H1 (cell line): ENCODE measurements at regions not wholly inside any gene's neighbourhood (a gene's known extent, or its start where the extent isn't known, plus 50 kb on each side); places are given as distances from the start of the nearest gene placed in this dataset.

Experiments
- CTCF ChIA-PET: fragments of 300-600 bp; sonication (Branson Sonifier 250); formaldehyde crosslinking; loops from one replicate; lab custom pipeline; 2021; ENCODE audit not compliant: partially characterized antibody; lab: Charles Lee
- POLR2A ChIA-PET: fragments of 300-600 bp; sonication (Branson Sonifier 250); formaldehyde crosslinking; loops from one replicate; lab custom pipeline; 2021; ENCODE audit warnings: inconsistent platforms; ENCODE audit not compliant: partially characterized antibody; lab: Charles Lee
- DNase-seq, 2 experiments: peaks; one replicate each; pipeline versions ENCODE4 v3.0.0 to v3.0.0-alpha.2; 2010 to 2022; ENCODE audit warnings: low spot score in 2 of 2, low read depth in 1 of 2, mixed read lengths in 1 of 2
- FAIRE-seq: peaks from 2 replicates; lab custom pipeline; 2011; peaks lifted over from hg19 to GRCh38; lab: Jason Lieb, UNC
- H2AFZ ChIP-seq: 2 replicates; pipeline ENCODE4 v1.8.1; 2012; ENCODE audit warnings: low read length, inconsistent platforms
- H2AK5ac ChIP-seq: 2 replicates; pipeline ENCODE4 v1.6.1; 2013; ENCODE audit warnings: low read depth, low read length
- H2BK120ac ChIP-seq: replicated peaks from 2 replicates; pipeline ENCODE3; 2013; ENCODE audit warnings: low read depth, low read length, inconsistent platforms
- H2BK12ac ChIP-seq: 2 replicates; pipeline ENCODE4 v1.6.1; 2013; ENCODE audit warnings: low read depth, low read length
- H2BK15ac ChIP-seq: 2 replicates; pipeline ENCODE4 v1.6.1; 2013; ENCODE audit warnings: low read length
- H2BK20ac ChIP-seq: 2 replicates; pipeline ENCODE4 v1.6.1; 2013; ENCODE audit warnings: low read length
- H2BK5ac ChIP-seq: 2 replicates; pipeline ENCODE4 v1.6.1; 2013; ENCODE audit warnings: low read depth, low read length
- H3K14ac ChIP-seq: 2 replicates; pipeline ENCODE4 v1.6.1; 2013; ENCODE audit warnings: inconsistent platforms; ENCODE audit not compliant: insufficient read length
- H3K18ac ChIP-seq: 2 replicates; pipeline ENCODE4 v1.6.1; 2013; ENCODE audit warnings: low read length; ENCODE audit errors: extremely low read depth
- H3K23ac ChIP-seq: 2 replicates; pipeline ENCODE4 v1.6.1; 2013; ENCODE audit warnings: inconsistent platforms; ENCODE audit not compliant: insufficient read length
- H3K23me2 ChIP-seq: 2 replicates; pipeline ENCODE4 v1.6.1; 2013; ENCODE audit warnings: low read depth, low read length
- H3K27ac ChIP-seq: 2 replicates; pipeline ENCODE4 v1.6.1; 2011; ENCODE audit warnings: low read depth, low read length, inconsistent platforms
- H3K27me3 ChIP-seq, 4 experiments: replicated peaks in 1 of 4; 1 replicate in 1 of 4; 2 replicates in 3 of 4; pipeline versions ENCODE4 v1.6.1 to v1.8.1; 2011 to 2013; ENCODE audit warnings: low read length in 3 of 4, mild to moderate bottlenecking in 3 of 4, inconsistent platforms in 2 of 4, mixed read lengths in 2 of 4, moderate library complexity in 1 of 4; ENCODE audit not compliant: control insufficient read depth in 3 of 4, insufficient read depth in 3 of 4; ENCODE audit errors: extremely low read depth in 1 of 4
- H3K36me3 ChIP-seq, 4 experiments: 2 replicates each; pipeline versions ENCODE4 v1.6.1 to v1.8.1; 2011 to 2013; ENCODE audit warnings: mild to moderate bottlenecking in 4 of 4, low read length in 3 of 4, moderate library complexity in 2 of 4, control low read depth in 1 of 4, inconsistent platforms in 1 of 4; ENCODE audit not compliant: insufficient read depth in 4 of 4, control insufficient read depth in 2 of 4
- H3K4ac ChIP-seq: replicated peaks from 2 replicates; pipeline ENCODE3; 2013; ENCODE audit warnings: low read length, low read depth, mixed read lengths, inconsistent platforms; ENCODE audit not compliant: insufficient read length
- H3K4me1 ChIP-seq, 4 experiments: replicated peaks in 1 of 4; 1 replicate in 1 of 4; 2 replicates in 3 of 4; pipeline versions ENCODE4 v1.6.1 to v1.8.1; 2011 to 2013; ENCODE audit warnings: low read length in 3 of 4, inconsistent platforms in 2 of 4, mixed read lengths in 1 of 4; ENCODE audit not compliant: insufficient read depth in 4 of 4, control insufficient read depth in 3 of 4
- H3K4me2 ChIP-seq, 2 experiments: 2 replicates each; pipeline versions ENCODE4 v1.6.1 to v1.8.1; 2011 to 2013; ENCODE audit warnings: low read depth in 2 of 2, low read length in 2 of 2, control low read depth in 1 of 2, inconsistent platforms in 1 of 2, mild to moderate bottlenecking in 1 of 2; ENCODE audit not compliant: insufficient read depth in 1 of 2
- H3K4me3 ChIP-seq, 4 experiments: fragments of 200-600, 300-600 bp in 1 of 4; sonication (generic), shearing (Covaris generic), sonication (Bioruptor Twin) in 1 of 4; 2 replicates each; pipeline versions ENCODE4 v1.5.1 to v1.8.1; 2011 to 2016; ENCODE audit warnings: low read length in 4 of 4, low read depth in 3 of 4, control low read depth in 2 of 4, inconsistent platforms in 2 of 4, mild to moderate bottlenecking in 2 of 4, mixed read lengths in 1 of 4, moderate library complexity in 1 of 4; ENCODE audit not compliant: insufficient read depth in 2 of 4; ENCODE audit errors: extremely low read depth in 1 of 4
- H3K56ac ChIP-seq: replicated peaks from 2 replicates; pipeline ENCODE3; 2013; ENCODE audit warnings: low read depth, mild to moderate bottlenecking, mixed read lengths, low read length, inconsistent platforms; ENCODE audit not compliant: insufficient read length
- H3K79me1 ChIP-seq: 2 replicates; pipeline ENCODE4 v1.6.1; 2013; ENCODE audit warnings: low read depth, low read length, control low read depth
- H3K79me2 ChIP-seq, 2 experiments: 2 replicates each; pipeline versions ENCODE4 v1.6.1 to v1.8.1; 2012 to 2013; ENCODE audit warnings: low read length in 2 of 2, mild to moderate bottlenecking in 2 of 2, inconsistent platforms in 1 of 2; ENCODE audit not compliant: insufficient read depth in 2 of 2, control insufficient read depth in 1 of 2
- H3K9ac ChIP-seq, 4 experiments: replicated peaks in 1 of 4; 1 replicate in 1 of 4; 2 replicates in 3 of 4; pipeline versions ENCODE4 v1.6.1 to v1.8.1; 2011 to 2013; ENCODE audit warnings: low read depth in 3 of 4, low read length in 3 of 4, control low read depth in 2 of 4, mild to moderate bottlenecking in 2 of 4, moderate library complexity in 2 of 4, inconsistent platforms in 1 of 4; ENCODE audit errors: extremely low read depth in 1 of 4
- H3K9me3 ChIP-seq, 2 experiments: 2 replicates each; pipeline versions ENCODE4 v1.6.1 to v1.8.1; 2012 to 2013; ENCODE audit warnings: mild to moderate bottlenecking in 2 of 2, moderate library complexity in 2 of 2, control low read depth in 1 of 2, inconsistent platforms in 1 of 2, low read depth in 1 of 2, low read length in 1 of 2, mixed read lengths in 1 of 2; ENCODE audit not compliant: insufficient read depth in 2 of 2
- H4K20me1 ChIP-seq, 2 experiments: replicated peaks in 1 of 2; 2 replicates each; pipeline versions ENCODE3 to v1.8.1; 2011 to 2013; ENCODE audit warnings: inconsistent platforms in 2 of 2, low read length in 2 of 2, mild to moderate bottlenecking in 1 of 2; ENCODE audit not compliant: insufficient read depth in 2 of 2, control insufficient read depth in 1 of 2
- H4K5ac ChIP-seq: 2 replicates; pipeline ENCODE4 v1.6.1; 2013; ENCODE audit warnings: low read length, low read depth, mixed read lengths, inconsistent platforms; ENCODE audit not compliant: insufficient read length
- H4K8ac ChIP-seq: 2 replicates; pipeline ENCODE4 v1.8.0; 2013; ENCODE audit warnings: mild to moderate bottlenecking, moderate library complexity, low read length, inconsistent platforms; ENCODE audit not compliant: insufficient read depth; ENCODE audit errors: extremely low read depth
- H4K91ac ChIP-seq: replicated peaks from 2 replicates; pipeline ENCODE3; 2013; ENCODE audit warnings: low read length, mixed read lengths, inconsistent platforms; ENCODE audit not compliant: insufficient read length
- ATF3 ChIP-seq: IDR thresholded peaks from 2 replicates; pipeline ENCODE4 v1.6.1; 2011; ENCODE audit warnings: low read depth, mild to moderate bottlenecking, low read length; ENCODE audit not compliant: insufficient read depth
- EZH2 ChIP-seq: fragments of 200-600 bp; sonication (generic); IDR thresholded peaks from 2 replicates; pipeline ENCODE4 v1.7.1; 2012; ENCODE audit warnings: low read depth, mild to moderate bottlenecking, moderate library complexity, low read length, inconsistent platforms; ENCODE audit not compliant: severe bottlenecking
- HDAC2 ChIP-seq, 2 experiments: fragments of 300-600 bp in 1 of 2; sonication (generic) in 1 of 2; IDR thresholded peaks; 2 replicates each; pipeline ENCODE4 v1.6.1; 2011 to 2012; ENCODE audit warnings: low read depth in 2 of 2, low read length in 2 of 2, mild to moderate bottlenecking in 2 of 2, moderate library complexity in 2 of 2, borderline replicate concordance in 1 of 2, inconsistent platforms in 1 of 2
- JUN ChIP-seq: IDR thresholded peaks from 2 replicates; pipeline ENCODE4 v1.6.1; 2011; ENCODE audit warnings: low read depth, mild to moderate bottlenecking, improper control_type of control experiment, low read length
- NANOG ChIP-seq: IDR thresholded peaks from 2 replicates; pipeline ENCODE4 v1.6.1; 2011; ENCODE audit warnings: low read length, low read depth, mild to moderate bottlenecking, inconsistent platforms; ENCODE audit not compliant: insufficient read depth, poor library complexity, severe bottlenecking
- POU5F1 ChIP-seq: IDR thresholded peaks from 2 replicates; pipeline ENCODE4 v1.6.1; 2011; ENCODE audit warnings: low read depth, mild to moderate bottlenecking, low read length, moderate library complexity
- SP2 ChIP-seq: IDR thresholded peaks from 2 replicates; pipeline ENCODE4 v1.6.1; 2012; ENCODE audit warnings: mild to moderate bottlenecking, low read length, inconsistent platforms
- TCF12 ChIP-seq: IDR thresholded peaks from 2 replicates; pipeline ENCODE4 v1.6.1; 2011; ENCODE audit warnings: low read depth, mild to moderate bottlenecking, low read length
- TF ChIP-seq, protein P1 (sequence below): IDR thresholded peaks from 2 replicates; pipeline ENCODE4 v1.6.1; 2011; ENCODE audit warnings: low read length, improper control_type of control experiment

- TF ChIP-seq TCF12 (no peak), ATF3 (no peak), NANOG (no peak), HDAC2 (IDR thresholded peaks at IDR 0.05; ENCODE audit: borderline replicate concordance in 1 of 2, low read depth in 2 of 2, low read length in 2 of 2) (no peak), SP2 (no peak), EZH2 (no peak), POU5F1 (no peak), JUN (no peak)
- TF ChIP-seq, protein P1, sequence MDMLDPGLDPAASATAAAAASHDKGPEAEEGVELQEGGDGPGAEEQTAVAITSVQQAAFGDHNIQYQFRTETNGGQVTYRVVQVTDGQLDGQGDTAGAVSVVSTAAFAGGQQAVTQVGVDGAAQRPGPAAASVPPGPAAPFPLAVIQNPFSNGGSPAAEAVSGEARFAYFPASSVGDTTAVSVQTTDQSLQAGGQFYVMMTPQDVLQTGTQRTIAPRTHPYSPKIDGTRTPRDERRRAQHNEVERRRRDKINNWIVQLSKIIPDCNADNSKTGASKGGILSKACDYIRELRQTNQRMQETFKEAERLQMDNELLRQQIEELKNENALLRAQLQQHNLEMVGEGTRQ = no peak
- Histone ChIP-seq H4K8ac (no peak overlapping the region), H3K9me3 (0 out of 4 replicates have a peak, but pooled peaks cover 0 to 3% of the 10 kb centered on the region in 2 experiments), H3K9ac (no peak overlapping the region), H2BK120ac (no peak overlapping the region), H3K4me1 (no peaks in the 10 kb centered on the region), H2BK20ac (no peak overlapping the region), H2AK5ac (no peak overlapping the region), H2BK5ac (no peak overlapping the region), H2AFZ (no peak overlapping the region), H4K20me1 (no peaks in the 10 kb centered on the region), H3K79me2 (no peaks in the 10 kb centered on the region), H4K91ac (no peak overlapping the region), H2BK15ac (no peak overlapping the region), H3K36me3 (no peaks in the 10 kb centered on the region), H2BK12ac (no peak overlapping the region), H4K5ac (no peak overlapping the region), H3K56ac (no peak overlapping the region), H3K14ac (no peak overlapping the region), H3K18ac (no peak overlapping the region), H3K4me2 (no peak overlapping the region), H3K79me1 (no peaks in the 10 kb centered on the region), H3K27me3 (no peaks in the 10 kb centered on the region), H3K27ac (no peak overlapping the region), H3K4me3 (no peak overlapping the region), H3K23ac (no peak overlapping the region), H3K23me2 (no peaks in the 10 kb centered on the region), H3K4ac (no peak overlapping the region)
- no peak for DNase-seq
- ChIA-PET POLR2A (interaction anchor here (0.7 kb wide), 1 partner anchor 685 kb away, joined by 3 read pairs; no protein-coding TSS in a partner anchor), CTCF (no interaction called here)
- no peak for FAIRE-seq
Measured at GRCh38 chr1:87803375-87803774, 474.7 kb downstream of the LMO4 start.
